Liver (tissue), 3 donors: ENCODE measurements at regions not wholly inside any gene's neighbourhood (a gene's known extent, or its start where the extent isn't known, plus 50 kb on each side); places are given as distances from the start of the nearest gene placed in this dataset.

Source experiments
- EGR1 ChIP-seq, 2 donors: IDR thresholded peaks; 2 replicates each; pipeline ENCODE4 v1.6.1; 2016 to 2018; ENCODE audit warnings: antibody characterized with exemption in 2 of 2, low read depth in 2 of 2
- FOXA1 ChIP-seq: IDR thresholded peaks from 2 replicates; pipeline ENCODE4 v1.6.1; 2016; ENCODE audit warnings: antibody characterized with exemption
- FOXA2 ChIP-seq: IDR thresholded peaks from 2 replicates; pipeline ENCODE4 v1.6.1; 2016; ENCODE audit warnings: antibody characterized with exemption
- GABPA ChIP-seq, 2 donors: IDR thresholded peaks in 1 of 2; conservative IDR thresholded peaks in 1 of 2; 2 replicates each; pipeline ENCODE4 v1.6.1; 2016; ENCODE audit warnings: antibody characterized with exemption in 2 of 2, mild to moderate bottlenecking in 1 of 2, moderate library complexity in 1 of 2
- HNF4G ChIP-seq: IDR thresholded peaks from 2 replicates; pipeline ENCODE4 v1.6.1; 2016; ENCODE audit warnings: antibody characterized with exemption
- NR2F2 ChIP-seq: IDR thresholded peaks from 2 replicates; pipeline ENCODE4 v1.6.1; 2016; ENCODE audit warnings: antibody characterized with exemption
- RAD21 ChIP-seq, 2 donors: IDR thresholded peaks; 2 replicates each; pipeline ENCODE4 v1.6.1; 2016; ENCODE audit warnings: antibody characterized with exemption in 2 of 2, mild to moderate bottlenecking in 2 of 2
- SP1 ChIP-seq: IDR thresholded peaks from 2 replicates; pipeline ENCODE4 v1.6.1; 2018; ENCODE audit warnings: antibody characterized with exemption, mild to moderate bottlenecking
- TAF1 ChIP-seq: conservative IDR thresholded peaks from 2 replicates; pipeline ENCODE4 v1.6.1; 2016; ENCODE audit warnings: antibody characterized with exemption, mild to moderate bottlenecking
- TF ChIP-seq, protein P1 (sequence below): fragments of 150-350 bp; IDR thresholded peaks from 2 replicates; pipeline ENCODE4 v1.5.1; 2017; ENCODE audit warnings: improper control_type of control experiment, low read depth, low read length; ENCODE audit not compliant: missing input control
- TF ChIP-seq, protein P2 (sequence below): IDR thresholded peaks from 2 replicates; pipeline ENCODE4 v1.6.1; 2016; ENCODE audit warnings: antibody characterized with exemption
- TF ChIP-seq, protein P3 (sequence below): IDR thresholded peaks from 2 replicates; pipeline ENCODE4 v1.6.1; 2016; ENCODE audit warnings: antibody characterized with exemption, mild to moderate bottlenecking
- TF ChIP-seq, protein P4 (sequence below): IDR thresholded peaks from 2 replicates; pipeline ENCODE4 v1.6.1; 2016; ENCODE audit warnings: antibody characterized with exemption
- TF ChIP-seq, protein P5 (sequence below): IDR thresholded peaks from 2 replicates; pipeline ENCODE4 v1.6.1; 2016; ENCODE audit warnings: antibody characterized with exemption
- donor health status: healthy.
- donor health status: healthy.

DNA sequence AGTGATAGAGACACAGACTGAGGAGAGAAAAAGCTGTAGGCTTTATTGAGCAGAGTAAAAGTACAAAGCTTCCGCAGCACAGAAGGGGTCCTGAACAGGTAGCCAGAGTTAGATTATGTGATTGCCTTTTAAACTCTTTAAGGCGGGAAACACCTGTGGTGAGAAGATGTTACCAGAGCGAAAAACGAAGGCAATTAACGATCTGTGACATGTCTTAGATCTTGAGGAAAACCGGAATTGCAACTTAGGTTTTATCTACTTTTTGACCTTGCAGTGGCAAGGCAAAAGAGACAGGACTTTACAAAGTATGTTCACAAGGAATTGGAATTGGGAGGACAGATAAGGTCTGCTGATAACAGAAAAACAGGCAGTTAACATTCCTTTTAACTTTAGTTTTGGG is 493.6 kb upstream of the FAT3 start:
- TF ChIP-seq, protein P1, sequence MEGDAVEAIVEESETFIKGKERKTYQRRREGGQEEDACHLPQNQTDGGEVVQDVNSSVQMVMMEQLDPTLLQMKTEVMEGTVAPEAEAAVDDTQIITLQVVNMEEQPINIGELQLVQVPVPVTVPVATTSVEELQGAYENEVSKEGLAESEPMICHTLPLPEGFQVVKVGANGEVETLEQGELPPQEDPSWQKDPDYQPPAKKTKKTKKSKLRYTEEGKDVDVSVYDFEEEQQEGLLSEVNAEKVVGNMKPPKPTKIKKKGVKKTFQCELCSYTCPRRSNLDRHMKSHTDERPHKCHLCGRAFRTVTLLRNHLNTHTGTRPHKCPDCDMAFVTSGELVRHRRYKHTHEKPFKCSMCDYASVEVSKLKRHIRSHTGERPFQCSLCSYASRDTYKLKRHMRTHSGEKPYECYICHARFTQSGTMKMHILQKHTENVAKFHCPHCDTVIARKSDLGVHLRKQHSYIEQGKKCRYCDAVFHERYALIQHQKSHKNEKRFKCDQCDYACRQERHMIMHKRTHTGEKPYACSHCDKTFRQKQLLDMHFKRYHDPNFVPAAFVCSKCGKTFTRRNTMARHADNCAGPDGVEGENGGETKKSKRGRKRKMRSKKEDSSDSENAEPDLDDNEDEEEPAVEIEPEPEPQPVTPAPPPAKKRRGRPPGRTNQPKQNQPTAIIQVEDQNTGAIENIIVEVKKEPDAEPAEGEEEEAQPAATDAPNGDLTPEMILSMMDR: no peak
- TF ChIP-seq, protein P2, sequence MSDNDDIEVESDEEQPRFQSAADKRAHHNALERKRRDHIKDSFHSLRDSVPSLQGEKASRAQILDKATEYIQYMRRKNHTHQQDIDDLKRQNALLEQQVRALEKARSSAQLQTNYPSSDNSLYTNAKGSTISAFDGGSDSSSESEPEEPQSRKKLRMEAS: no peak
- TF ChIP-seq, protein P3, sequence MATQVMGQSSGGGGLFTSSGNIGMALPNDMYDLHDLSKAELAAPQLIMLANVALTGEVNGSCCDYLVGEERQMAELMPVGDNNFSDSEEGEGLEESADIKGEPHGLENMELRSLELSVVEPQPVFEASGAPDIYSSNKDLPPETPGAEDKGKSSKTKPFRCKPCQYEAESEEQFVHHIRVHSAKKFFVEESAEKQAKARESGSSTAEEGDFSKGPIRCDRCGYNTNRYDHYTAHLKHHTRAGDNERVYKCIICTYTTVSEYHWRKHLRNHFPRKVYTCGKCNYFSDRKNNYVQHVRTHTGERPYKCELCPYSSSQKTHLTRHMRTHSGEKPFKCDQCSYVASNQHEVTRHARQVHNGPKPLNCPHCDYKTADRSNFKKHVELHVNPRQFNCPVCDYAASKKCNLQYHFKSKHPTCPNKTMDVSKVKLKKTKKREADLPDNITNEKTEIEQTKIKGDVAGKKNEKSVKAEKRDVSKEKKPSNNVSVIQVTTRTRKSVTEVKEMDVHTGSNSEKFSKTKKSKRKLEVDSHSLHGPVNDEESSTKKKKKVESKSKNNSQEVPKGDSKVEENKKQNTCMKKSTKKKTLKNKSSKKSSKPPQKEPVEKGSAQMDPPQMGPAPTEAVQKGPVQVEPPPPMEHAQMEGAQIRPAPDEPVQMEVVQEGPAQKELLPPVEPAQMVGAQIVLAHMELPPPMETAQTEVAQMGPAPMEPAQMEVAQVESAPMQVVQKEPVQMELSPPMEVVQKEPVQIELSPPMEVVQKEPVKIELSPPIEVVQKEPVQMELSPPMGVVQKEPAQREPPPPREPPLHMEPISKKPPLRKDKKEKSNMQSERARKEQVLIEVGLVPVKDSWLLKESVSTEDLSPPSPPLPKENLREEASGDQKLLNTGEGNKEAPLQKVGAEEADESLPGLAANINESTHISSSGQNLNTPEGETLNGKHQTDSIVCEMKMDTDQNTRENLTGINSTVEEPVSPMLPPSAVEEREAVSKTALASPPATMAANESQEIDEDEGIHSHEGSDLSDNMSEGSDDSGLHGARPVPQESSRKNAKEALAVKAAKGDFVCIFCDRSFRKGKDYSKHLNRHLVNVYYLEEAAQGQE: no peak
- TF ChIP-seq RAD21 (IDR thresholded peaks at IDR 0.05) (no peak), NR2F2 (no peak), TAF1 (no peak), GABPA (IDR thresholded peaks at IDR 0.05 in 1 of 2, conservative IDR thresholded peaks at IDR 0.05 in 1 of 2) (no peak), EGR1 (IDR thresholded peaks at IDR 0.05; ENCODE audit: low read depth in 2 of 2) (no peak), SP1 (no peak), FOXA1 (no peak), FOXA2 (no peak), HNF4G (no peak)
- TF ChIP-seq, protein P4, sequence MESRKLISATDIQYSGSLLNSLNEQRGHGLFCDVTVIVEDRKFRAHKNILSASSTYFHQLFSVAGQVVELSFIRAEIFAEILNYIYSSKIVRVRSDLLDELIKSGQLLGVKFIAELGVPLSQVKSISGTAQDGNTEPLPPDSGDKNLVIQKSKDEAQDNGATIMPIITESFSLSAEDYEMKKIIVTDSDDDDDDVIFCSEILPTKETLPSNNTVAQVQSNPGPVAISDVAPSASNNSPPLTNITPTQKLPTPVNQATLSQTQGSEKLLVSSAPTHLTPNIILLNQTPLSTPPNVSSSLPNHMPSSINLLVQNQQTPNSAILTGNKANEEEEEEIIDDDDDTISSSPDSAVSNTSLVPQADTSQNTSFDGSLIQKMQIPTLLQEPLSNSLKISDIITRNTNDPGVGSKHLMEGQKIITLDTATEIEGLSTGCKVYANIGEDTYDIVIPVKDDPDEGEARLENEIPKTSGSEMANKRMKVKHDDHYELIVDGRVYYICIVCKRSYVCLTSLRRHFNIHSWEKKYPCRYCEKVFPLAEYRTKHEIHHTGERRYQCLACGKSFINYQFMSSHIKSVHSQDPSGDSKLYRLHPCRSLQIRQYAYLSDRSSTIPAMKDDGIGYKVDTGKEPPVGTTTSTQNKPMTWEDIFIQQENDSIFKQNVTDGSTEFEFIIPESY: no peak
- TF ChIP-seq, protein P5, sequence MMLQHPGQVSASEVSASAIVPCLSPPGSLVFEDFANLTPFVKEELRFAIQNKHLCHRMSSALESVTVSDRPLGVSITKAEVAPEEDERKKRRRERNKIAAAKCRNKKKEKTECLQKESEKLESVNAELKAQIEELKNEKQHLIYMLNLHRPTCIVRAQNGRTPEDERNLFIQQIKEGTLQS: no peak
